Type B pancreatic cell (in vitro differentiated cells): ENCODE measurements at regions not wholly inside any gene's neighbourhood (a gene's known extent, or its start where the extent isn't known, plus 50 kb on each side); places are given as distances from the start of the nearest gene placed in this dataset.

ENCODE experiments used
- DNase-seq: peaks from one replicate; pipeline ENCODE4 v3.0.0; 2021; ENCODE audit warnings: mixed read lengths; ENCODE audit not compliant: unreplicated experiment; ENCODE audit errors: extremely low spot score
- H3K27ac Mint-ChIP-seq: 2 replicates; pipeline ENCODE4 v1.8.0; 2021; ENCODE audit warnings: mild to moderate bottlenecking, mixed read lengths
- H3K27me3 Mint-ChIP-seq: 2 replicates; pipeline ENCODE4 v1.8.0; 2021; ENCODE audit warnings: mixed read lengths
- H3K36me3 Mint-ChIP-seq: 2 replicates; pipeline ENCODE4 v1.8.0; 2021; ENCODE audit warnings: mixed read lengths
- H3K4me1 Mint-ChIP-seq: one replicate; pipeline ENCODE4 v1.8.0; 2021; ENCODE audit warnings: mixed read lengths; ENCODE audit not compliant: unreplicated experiment
- H3K4me3 Mint-ChIP-seq: 2 replicates; pipeline ENCODE4 v1.8.0; 2021; ENCODE audit warnings: mild to moderate bottlenecking, mixed read lengths
- H3K9me3 Mint-ChIP-seq: 2 replicates; pipeline ENCODE4 v1.8.0; 2021; ENCODE audit warnings: mixed read lengths
- CTCF ChIP-seq: fragments of 200-600 bp; sonication (generic); conservative IDR thresholded peaks from 2 replicates; pipeline ENCODE4 v1.5.0; 2021; ENCODE audit warnings: antibody characterized with exemption, mild to moderate bottlenecking

DNA sequence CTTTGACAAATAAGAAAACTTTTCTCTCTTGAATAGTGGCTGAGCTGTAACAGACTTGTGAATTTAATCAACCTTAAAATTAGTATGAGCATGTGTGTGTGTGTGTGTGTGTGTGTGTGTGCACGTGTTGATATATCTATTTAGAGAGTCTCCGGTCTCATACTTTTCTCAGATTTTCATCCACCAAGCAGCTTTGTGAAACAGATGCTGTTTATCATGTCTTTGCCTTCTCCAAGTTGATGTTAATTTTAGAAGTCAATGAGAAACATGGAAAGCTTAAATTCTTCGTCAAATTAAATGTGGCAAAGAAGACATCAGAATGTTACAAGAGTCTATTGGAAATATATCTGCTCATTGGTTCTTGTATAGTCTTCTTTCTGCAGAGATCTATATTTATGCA, 839.2 kb upstream of the CELF2 start:
- no peaks in the 10 kb centered on the region for H3K9me3 Mint-ChIP-seq
- TF ChIP-seq CTCF: no peak

GRCh38 chr10:10193848-10194247, 823.8 kb upstream of the CELF2 start:
- Mint-ChIP-seq H3K4me3 (no peak overlapping the region), H3K36me3 (no peaks in the 10 kb centered on the region), H3K27ac (no peak overlapping the region), H3K27me3 (no peaks in the 10 kb centered on the region), H3K4me1 (no peaks in the 10 kb centered on the region), H3K9me3 (no peaks in the 10 kb centered on the region)
- DNase-seq: no peak
- TF ChIP-seq CTCF: no peak

More for the DNA sequence above, 839.2 kb upstream of the CELF2 start:
- no peak overlapping the region for H3K4me3 Mint-ChIP-seq
- no peak overlapping the region for H3K27ac Mint-ChIP-seq
- H3K4me1 Mint-ChIP-seq: no peaks in the 10 kb centered on the region
- no peak for DNase-seq
- H3K36me3 Mint-ChIP-seq: no peaks in the 10 kb centered on the region
- H3K27me3 Mint-ChIP-seq: no peaks in the 10 kb centered on the region

- no peaks in the 10 kb centered on the region for H3K4me1 Mint-ChIP-seq
- no peak for TF ChIP-seq CTCF
- H3K27ac Mint-ChIP-seq: no peak overlapping the region
- DNase-seq: no peak
- no peaks in the 10 kb centered on the region for H3K27me3 Mint-ChIP-seq
- H3K36me3 Mint-ChIP-seq: no peaks in the 10 kb centered on the region
- H3K4me3 Mint-ChIP-seq: no peak overlapping the region
- H3K9me3 Mint-ChIP-seq: no peaks in the 10 kb centered on the region
Measured at GRCh38 chr10:10196701-10197100, 821.0 kb upstream of the CELF2 start.

GRCh38 chr10:10197423-10197822, 820.2 kb upstream of the CELF2 start:
- no peak for TF ChIP-seq CTCF

DNA sequence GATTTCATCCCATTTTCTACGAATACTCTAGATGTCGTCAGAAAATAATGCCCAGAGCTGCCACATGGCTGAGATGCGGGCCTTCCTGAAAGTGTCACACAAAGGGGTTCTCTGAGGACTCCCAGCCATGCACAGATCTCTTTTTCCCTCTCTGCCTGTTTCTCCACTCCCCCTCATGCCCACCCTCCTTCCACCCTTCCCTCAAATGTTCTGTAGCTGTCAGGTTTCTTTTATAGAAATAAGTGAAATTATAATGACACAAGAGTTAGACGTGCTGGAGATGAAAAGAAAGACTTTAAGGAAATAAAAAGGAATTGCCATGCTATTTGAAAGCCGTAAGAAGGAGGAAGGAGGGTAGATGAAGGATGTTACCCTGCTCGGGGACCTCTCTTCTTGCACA, 819.3 kb upstream of the CELF2 start:
- no peak for DNase-seq
- H3K4me1 Mint-ChIP-seq: no peaks in the 10 kb centered on the region
- peaks cover 3% of the 10 kb centered on the region for H3K36me3 Mint-ChIP-seq
- no peak overlapping the region for H3K4me3 Mint-ChIP-seq
- H3K27me3 Mint-ChIP-seq: no peaks in the 10 kb centered on the region
- no peaks in the 10 kb centered on the region for H3K9me3 Mint-ChIP-seq
- no peak overlapping the region for H3K27ac Mint-ChIP-seq
- no peak for TF ChIP-seq CTCF

More at GRCh38 chr10:10197423-10197822, 820.2 kb upstream of the CELF2 start:
- H3K9me3 Mint-ChIP-seq: no peaks in the 10 kb centered on the region
- no peaks in the 10 kb centered on the region for H3K4me1 Mint-ChIP-seq
- no peak for DNase-seq
- H3K27ac Mint-ChIP-seq: no peak overlapping the region
- H3K4me3 Mint-ChIP-seq: no peak overlapping the region
- H3K27me3 Mint-ChIP-seq: no peaks in the 10 kb centered on the region
- H3K36me3 Mint-ChIP-seq: no peaks in the 10 kb centered on the region

DNA sequence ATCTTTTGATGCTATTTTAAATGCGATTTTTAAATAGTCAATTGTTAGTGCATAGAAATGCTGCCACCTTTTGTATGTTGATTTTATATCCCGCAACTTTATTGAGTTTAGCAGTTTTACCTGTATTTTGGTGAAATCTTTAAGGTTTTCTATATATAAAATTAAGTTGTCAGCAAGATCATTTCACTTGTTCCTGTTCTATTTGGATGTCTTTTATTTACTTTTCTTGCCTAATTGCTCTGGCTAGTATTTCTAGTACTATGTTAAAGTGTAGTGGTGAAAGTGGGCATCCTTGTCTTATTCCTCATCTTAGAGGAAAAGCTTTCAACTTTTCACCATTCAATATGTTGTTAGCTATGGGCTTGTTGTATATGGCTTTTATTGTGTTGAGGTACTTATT, 813.3 kb upstream of the CELF2 start:
- H3K27me3 Mint-ChIP-seq: no peaks in the 10 kb centered on the region
- no peak overlapping the region for H3K4me3 Mint-ChIP-seq
- H3K4me1 Mint-ChIP-seq: no peaks in the 10 kb centered on the region
- TF ChIP-seq CTCF: no peak
- H3K36me3 Mint-ChIP-seq: peaks cover 3% of the 10 kb centered on the region
- H3K27ac Mint-ChIP-seq: no peak overlapping the region
- peaks cover 5% of the 10 kb centered on the region for H3K9me3 Mint-ChIP-seq
- DNase-seq: no peak
